HL-60/S4 treated with phorbol 12-myristate 13-acetate at 8.2 ng/mL for 4 days and 3 days (cell line): ENCODE measurements at regions not wholly inside any gene's neighbourhood (a gene's known extent, or its start where the extent isn't known, plus 50 kb on each side); places are given as distances from the start of the nearest gene placed in this dataset.

Experiments
- in situ Hi-C: fragments of 300-500 bp; cut with MboI; formaldehyde crosslinking; loops from 2 replicates; pipeline ENCODE4 v1.15.0; 2022; ENCODE audit warnings: low sequenced_read_pairs

- in situ Hi-C loops, result no loop called here
These were observed 341.0 kb downstream of the SEC14L1 start for GRCh38 chr17:77481476-77482374.

GRCh38 chr17:77482375-77483127, 341.8 kb downstream of the SEC14L1 start:
- in situ Hi-C loops, result no loop called here

GRCh38 chr17:77483128-77483598, 342.4 kb downstream of the SEC14L1 start:
- in situ Hi-C loops, result no loop called here

GRCh38 chr17:77484111-77484510, 343.3 kb downstream of the SEC14L1 start:
- in situ Hi-C loops, result no loop called here

GRCh38 chr17:77485089-77485833, 344.5 kb downstream of the SEC14L1 start:
- in situ Hi-C loops, result no loop called here

GRCh38 chr17:77487211-77487629, 346.5 kb downstream of the SEC14L1 start:
- in situ Hi-C loops, result no loop called here

- in situ Hi-C loops, result no loop called here
These were observed 347.1 kb downstream of the SEC14L1 start for GRCh38 chr17:77487677-77488530.

- in situ Hi-C loops, result no loop called here
These were observed 347.9 kb downstream of the SEC14L1 start for GRCh38 chr17:77488531-77489238.

- in situ Hi-C loops, result no loop called here
These were observed 348.6 kb downstream of the SEC14L1 start for GRCh38 chr17:77489239-77489892.

- in situ Hi-C loops, result loop anchor here (10.0 kb wide), 1 partner anchor 165 kb away; no protein-coding TSS in a partner anchor
These were observed 349.1 kb downstream of the SEC14L1 start for GRCh38 chr17:77489893-77490255.

GRCh38 chr17:77490361-77491183, 349.8 kb downstream of the SEC14L1 start:
- in situ Hi-C loops, result loop anchor here (10.0 kb wide), 1 partner anchor 166 kb away; no protein-coding TSS in a partner anchor

- in situ Hi-C loops, result loop anchor here (10.0 kb wide), 1 partner anchor 167 kb away; no protein-coding TSS in a partner anchor
These were observed 351.2 kb downstream of the SEC14L1 start for GRCh38 chr17:77491921-77492445.

- in situ Hi-C loops, result loop anchor here (10.0 kb wide), 1 partner anchor 168 kb away; no protein-coding TSS in a partner anchor
These were observed 351.9 kb downstream of the SEC14L1 start for GRCh38 chr17:77492446-77493237.

GRCh38 chr17:77493238-77493820, 352.6 kb downstream of the SEC14L1 start:
- in situ Hi-C loops, result loop anchor here (10.0 kb wide), 1 partner anchor 169 kb away; no protein-coding TSS in a partner anchor

GRCh38 chr17:77493901-77494663, 353.3 kb downstream of the SEC14L1 start:
- in situ Hi-C loops, result loop anchor here (10.0 kb wide), 1 partner anchor 169 kb away; no protein-coding TSS in a partner anchor
